ENCODE measurements at regions not wholly inside any gene's neighbourhood (a gene's known extent, or its start where the extent isn't known, plus 50 kb on each side); places are given as distances from the start of the nearest gene placed in this dataset.

- no peak for TF ChIP-seq MAX (IDR thresholded peaks at IDR 0.05; ENCODE audit: insufficient read depth, insufficient read length)
- TF ChIP-seq CTCF (IDR thresholded peaks at IDR 0.05; ENCODE audit: extremely low read depth in 1 of 2, insufficient read depth in 1 of 2, low read depth in 1 of 2, low read length in 2 of 2) = no peak
- no peak for TF ChIP-seq FOS (IDR thresholded peaks at IDR 0.05; ENCODE audit: borderline replicate concordance, insufficient read depth, low read length)
- TF ChIP-seq POLR2AphosphoS5 (IDR thresholded peaks at IDR 0.05; ENCODE audit: insufficient read depth, low read depth, low read length) = no peak
- TF ChIP-seq POLR2A (IDR thresholded peaks at IDR 0.05; ENCODE audit: low read depth, low read length) = no peak
- TF ChIP-seq EZH2 (IDR thresholded peaks at IDR 0.05; ENCODE audit: borderline replicate concordance, low read depth, low read length, severe bottlenecking) = no peak
Observed at GRCh38 chr10:128924918-128925317, 542.1 kb upstream of the MGMT start.
